Liver (tissue), 3 donors: ENCODE measurements at regions not wholly inside any gene's neighbourhood (a gene's known extent, or its start where the extent isn't known, plus 50 kb on each side); places are given as distances from the start of the nearest gene placed in this dataset.

Experiments
- GABPA ChIP-seq, 2 donors: IDR thresholded peaks in 1 of 2; conservative IDR thresholded peaks in 1 of 2; 2 replicates each; pipeline ENCODE4 v1.6.1; 2016; ENCODE audit warnings: antibody characterized with exemption in 2 of 2, mild to moderate bottlenecking in 1 of 2, moderate library complexity in 1 of 2
- HNF4G ChIP-seq: IDR thresholded peaks from 2 replicates; pipeline ENCODE4 v1.6.1; 2016; ENCODE audit warnings: antibody characterized with exemption
- JUND ChIP-seq, 2 donors: IDR thresholded peaks; 2 replicates each; pipeline ENCODE4 v1.6.1; 2016; ENCODE audit warnings: antibody characterized with exemption in 2 of 2
- RAD21 ChIP-seq, 2 donors: IDR thresholded peaks; 2 replicates each; pipeline ENCODE4 v1.6.1; 2016; ENCODE audit warnings: antibody characterized with exemption in 2 of 2, mild to moderate bottlenecking in 2 of 2
- RXRA ChIP-seq, 2 donors: IDR thresholded peaks; 2 replicates each; pipeline ENCODE4 v1.6.1; 2017 to 2018; ENCODE audit warnings: antibody characterized with exemption in 2 of 2, mild to moderate bottlenecking in 1 of 2
- SP1 ChIP-seq: IDR thresholded peaks from 2 replicates; pipeline ENCODE4 v1.6.1; 2018; ENCODE audit warnings: antibody characterized with exemption, mild to moderate bottlenecking
- YY1 ChIP-seq: IDR thresholded peaks from 2 replicates; pipeline ENCODE4 v1.6.1; 2016; ENCODE audit warnings: antibody characterized with exemption, mild to moderate bottlenecking
- TF ChIP-seq, protein P1 (sequence below): fragments of 150-350 bp; IDR thresholded peaks from 2 replicates; pipeline ENCODE4 v1.5.1; 2017; ENCODE audit warnings: improper control_type of control experiment, low read depth, low read length; ENCODE audit not compliant: missing input control
- TF ChIP-seq, protein P2 (sequence below): IDR thresholded peaks from 2 replicates; pipeline ENCODE4 v1.6.1; 2016; ENCODE audit warnings: antibody characterized with exemption
- TF ChIP-seq, protein P3 (sequence below): IDR thresholded peaks from 2 replicates; pipeline ENCODE4 v1.6.1; 2016; ENCODE audit warnings: antibody characterized with exemption
- TF ChIP-seq, protein P4 (sequence below): IDR thresholded peaks from 2 replicates; pipeline ENCODE4 v1.6.1; 2016; ENCODE audit warnings: antibody characterized with exemption
- donor health status: healthy.
- donor health status: healthy.

DNA sequence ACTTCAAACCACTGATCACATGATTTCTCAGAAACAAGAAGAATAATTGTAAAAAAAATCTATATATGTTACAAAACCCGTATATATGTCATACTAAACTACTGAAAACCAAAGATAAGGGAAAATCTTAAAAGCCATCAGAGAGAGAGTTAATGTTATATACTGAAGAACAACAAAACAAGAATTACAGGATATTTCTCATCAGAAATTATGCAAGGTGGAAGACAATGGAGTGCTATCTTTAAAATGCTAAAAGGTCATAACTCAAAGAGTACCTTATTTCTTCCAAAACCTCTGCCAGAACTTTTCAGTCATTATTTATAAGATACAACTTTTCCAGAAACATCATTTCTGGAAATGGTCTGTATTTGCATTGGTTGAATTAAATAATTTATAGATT lies 256.8 kb downstream of the RBM26 start:
- TF ChIP-seq, protein P1, sequence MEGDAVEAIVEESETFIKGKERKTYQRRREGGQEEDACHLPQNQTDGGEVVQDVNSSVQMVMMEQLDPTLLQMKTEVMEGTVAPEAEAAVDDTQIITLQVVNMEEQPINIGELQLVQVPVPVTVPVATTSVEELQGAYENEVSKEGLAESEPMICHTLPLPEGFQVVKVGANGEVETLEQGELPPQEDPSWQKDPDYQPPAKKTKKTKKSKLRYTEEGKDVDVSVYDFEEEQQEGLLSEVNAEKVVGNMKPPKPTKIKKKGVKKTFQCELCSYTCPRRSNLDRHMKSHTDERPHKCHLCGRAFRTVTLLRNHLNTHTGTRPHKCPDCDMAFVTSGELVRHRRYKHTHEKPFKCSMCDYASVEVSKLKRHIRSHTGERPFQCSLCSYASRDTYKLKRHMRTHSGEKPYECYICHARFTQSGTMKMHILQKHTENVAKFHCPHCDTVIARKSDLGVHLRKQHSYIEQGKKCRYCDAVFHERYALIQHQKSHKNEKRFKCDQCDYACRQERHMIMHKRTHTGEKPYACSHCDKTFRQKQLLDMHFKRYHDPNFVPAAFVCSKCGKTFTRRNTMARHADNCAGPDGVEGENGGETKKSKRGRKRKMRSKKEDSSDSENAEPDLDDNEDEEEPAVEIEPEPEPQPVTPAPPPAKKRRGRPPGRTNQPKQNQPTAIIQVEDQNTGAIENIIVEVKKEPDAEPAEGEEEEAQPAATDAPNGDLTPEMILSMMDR, result no peak
- TF ChIP-seq SP1, result no peak
- TF ChIP-seq RAD21 (IDR thresholded peaks at IDR 0.05), result no peak
- no peak for TF ChIP-seq JUND (IDR thresholded peaks at IDR 0.05)
- TF ChIP-seq, protein P2, sequence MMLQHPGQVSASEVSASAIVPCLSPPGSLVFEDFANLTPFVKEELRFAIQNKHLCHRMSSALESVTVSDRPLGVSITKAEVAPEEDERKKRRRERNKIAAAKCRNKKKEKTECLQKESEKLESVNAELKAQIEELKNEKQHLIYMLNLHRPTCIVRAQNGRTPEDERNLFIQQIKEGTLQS, result no peak
- TF ChIP-seq, protein P3, sequence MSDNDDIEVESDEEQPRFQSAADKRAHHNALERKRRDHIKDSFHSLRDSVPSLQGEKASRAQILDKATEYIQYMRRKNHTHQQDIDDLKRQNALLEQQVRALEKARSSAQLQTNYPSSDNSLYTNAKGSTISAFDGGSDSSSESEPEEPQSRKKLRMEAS, result no peak
- no peak for TF ChIP-seq GABPA (IDR thresholded peaks at IDR 0.05 in 1 of 2, conservative IDR thresholded peaks at IDR 0.05 in 1 of 2)
- no peak for TF ChIP-seq YY1
- TF ChIP-seq, protein P4, sequence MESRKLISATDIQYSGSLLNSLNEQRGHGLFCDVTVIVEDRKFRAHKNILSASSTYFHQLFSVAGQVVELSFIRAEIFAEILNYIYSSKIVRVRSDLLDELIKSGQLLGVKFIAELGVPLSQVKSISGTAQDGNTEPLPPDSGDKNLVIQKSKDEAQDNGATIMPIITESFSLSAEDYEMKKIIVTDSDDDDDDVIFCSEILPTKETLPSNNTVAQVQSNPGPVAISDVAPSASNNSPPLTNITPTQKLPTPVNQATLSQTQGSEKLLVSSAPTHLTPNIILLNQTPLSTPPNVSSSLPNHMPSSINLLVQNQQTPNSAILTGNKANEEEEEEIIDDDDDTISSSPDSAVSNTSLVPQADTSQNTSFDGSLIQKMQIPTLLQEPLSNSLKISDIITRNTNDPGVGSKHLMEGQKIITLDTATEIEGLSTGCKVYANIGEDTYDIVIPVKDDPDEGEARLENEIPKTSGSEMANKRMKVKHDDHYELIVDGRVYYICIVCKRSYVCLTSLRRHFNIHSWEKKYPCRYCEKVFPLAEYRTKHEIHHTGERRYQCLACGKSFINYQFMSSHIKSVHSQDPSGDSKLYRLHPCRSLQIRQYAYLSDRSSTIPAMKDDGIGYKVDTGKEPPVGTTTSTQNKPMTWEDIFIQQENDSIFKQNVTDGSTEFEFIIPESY, result no peak
- TF ChIP-seq RXRA (IDR thresholded peaks at IDR 0.05), result no peak
- no peak for TF ChIP-seq HNF4G
